ENCODE measurements at regions not wholly inside any gene's neighbourhood (a gene's known extent, or its start where the extent isn't known, plus 50 kb on each side); places are given as distances from the start of the nearest gene placed in this dataset.

GRCh38 chr4:177555007-177555574 is 112.9 kb upstream of the AGA start:
- DNase-seq (peak; percentile 50), ATAC-seq (ENCODE audit: low read depth) (peak; percentile 68)
- Histone ChIP-seq H3K4me1 (ENCODE audit: control insufficient read depth, insufficient read depth, low read length) (no peaks in the 10 kb centered on the region), H3K4me3 (ENCODE audit: insufficient read depth, low read depth, low read length) (no peak overlapping the region), H4K5ac (ENCODE audit: low read depth, low read length) (no peak overlapping the region), H3K14ac (replicated peaks; ENCODE audit: low read depth, low read length) (no peak overlapping the region), H2BK15ac (ENCODE audit: low read depth, low read length) (no peak overlapping the region; the same call in 2 of the 3 replicates), H2BK120ac (ENCODE audit: low read depth, low read length) (no peak overlapping the region), H3K4ac (ENCODE audit: low read depth, low read length) (no peak overlapping the region), H3K9me1 (ENCODE audit: insufficient read depth, low read length) (no peaks in the 10 kb centered on the region), H4K8ac (ENCODE audit: low read depth in 2 of 2, low read length in 2 of 2) (no peak overlapping the region), H3K18ac (ENCODE audit: low read depth, low read length) (no peak overlapping the region), H2BK20ac (ENCODE audit: low read depth, low read length) (no peak overlapping the region), H4K20me1 (ENCODE audit: insufficient read depth, low read length) (no peaks in the 10 kb centered on the region), H3K4me2 (ENCODE audit: low read depth, low read length) (no peak overlapping the region), H2AFZ (replicated peaks; ENCODE audit: low read length, poor library complexity) (no peak overlapping the region), H3K27me3 (ENCODE audit: control insufficient read depth, insufficient read depth, low read length) (no peaks in the 10 kb centered on the region), H3K36me3 (ENCODE audit: control insufficient read depth, insufficient read depth, low read length) (no peaks in the 10 kb centered on the region), H3K56ac (ENCODE audit: extremely low read depth, insufficient read depth, low read length) (no peak overlapping the region), H3K9ac (ENCODE audit: low read depth, low read length) (no peak overlapping the region), H2AK9ac (replicated peaks; ENCODE audit: low read depth, low read length, poor library complexity) (no peak overlapping the region), H2AK5ac (ENCODE audit: low read depth, low read length) (no peak overlapping the region; the same call in 1 of the 2 replicates), H4K91ac (ENCODE audit: insufficient read depth, low read depth, low read length) (no peak overlapping the region), H3K79me1 (ENCODE audit: low read depth in 1 of 2, low read length in 2 of 2) (no peaks in the 10 kb centered on the region), H3K9me3 (ENCODE audit: control insufficient read depth, insufficient read depth, low read length) (no peaks in the 10 kb centered on the region), H3K23ac (ENCODE audit: low read depth, low read length) (no peak overlapping the region), H3K27ac (ENCODE audit: insufficient read depth, low read length) (no peak overlapping the region), H2BK5ac (ENCODE audit: low read depth, low read length, poor library complexity, severe bottlenecking) (no peak overlapping the region)
- dilution Hi-C loops (cut with HindIII; ENCODE audit: low sequenced_read_pairs, unreplicated experiment) (no loop called here), intact Hi-C loops (cut with micrococcal nuclease) (loop anchor here (1.0 to 2.0 kb wide), 2 partner anchors 304 to 1752 kb away; no protein-coding TSS in a partner anchor), in situ Hi-C loops (cut with MboI; ENCODE audit: low sequenced_read_pairs) (loop anchor here (25.0 kb wide), 2 partner anchors 443 to 1732 kb away; no protein-coding TSS in a partner anchor)
- CTCF ChIA-PET, result interaction anchor here (0.6 to 1.1 kb wide), 2 partner anchors 15 to 1452 kb away, joined by 3 read pairs; no protein-coding TSS in a partner anchor
- TF ChIP-seq USF2 (IDR thresholded peaks at IDR 0.05; ENCODE audit: low read depth, low read length) (no peak), MXI1 (IDR thresholded peaks at IDR 0.05; ENCODE audit: borderline replicate concordance, low read depth, low read length) (no peak), POLR2A (IDR thresholded peaks at IDR 0.05; ENCODE audit: low read depth, low read length) (no peak), BHLHE40 (IDR thresholded peaks at IDR 0.05; ENCODE audit: low read depth, low read length) (no peak), RAD21 (IDR thresholded peaks at IDR 0.05; ENCODE audit: low read length) (peak; percentile 85), SMC3 (IDR thresholded peaks at IDR 0.05; ENCODE audit: low read depth, low read length) (peak; percentile 72), ELK1 (IDR thresholded peaks at IDR 0.05; ENCODE audit: borderline replicate concordance, low read depth, low read length) (no peak), CEBPB (IDR thresholded peaks at IDR 0.05; ENCODE audit: low read depth, low read length) (peak; percentile 32; the same call in 1 of the 2 replicates), CTCF (conservative IDR thresholded peaks at IDR 0.05; ENCODE audit: low read depth, low read length) (peak; percentile 76)
- no TSS peak for BruUV-seq (replicated peaks)
- POLR2A ChIA-PET (ENCODE audit: unreplicated experiment), result no interaction called here
- no CpG with 5 or more reads among the region's 2 CpGs for WGBS, 2 experiments (ENCODE audit: extremely low coverage in 2 of 2, insufficient read length in 1 of 2)

All from IMR-90 (cell line).